Stimulated activated CD4-positive, alpha-beta T cell treated with anti-CD3 and anti-CD28 coated beads, Interleukin-12 subunit alpha, Interleukin-12 subunit beta, amount 100 ng/mL, for 4 hours (primary cell): ENCODE measurements at regions not wholly inside any gene's neighbourhood (a gene's known extent, or its start where the extent isn't known, plus 50 kb on each side); places are given as distances from the start of the nearest gene placed in this dataset.
"Not testable (repeated sequence)": the region's sequence is repeated elsewhere in the genome, so short reads cannot be mapped to it uniquely, and the experiment has no call there.

Experiments used
- DNase-seq: peaks from one replicate; pipeline ENCODE4 v3.0.0-alpha.2; 2020

DNA sequence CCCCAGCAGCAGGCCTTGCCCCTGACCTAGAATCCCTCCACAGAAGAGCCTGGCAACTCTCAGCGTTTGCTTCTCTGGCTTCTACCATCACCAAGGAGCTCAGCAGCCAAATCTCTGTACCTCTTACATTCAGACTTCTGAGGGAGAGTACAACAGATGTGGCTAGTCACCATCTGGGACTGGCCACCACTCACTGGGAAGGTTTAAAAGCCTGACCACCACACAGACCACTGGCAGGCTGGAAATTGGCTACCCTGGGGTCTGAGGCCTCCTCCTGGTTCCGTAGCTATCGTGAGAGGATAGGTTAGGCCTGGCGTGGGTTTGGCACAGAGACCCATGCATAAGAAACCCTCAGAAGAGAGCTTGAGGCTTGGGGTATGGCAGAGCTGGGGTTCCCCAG lies 478.5 kb upstream of the CADM1 start:
- no peak for DNase-seq

DNA sequence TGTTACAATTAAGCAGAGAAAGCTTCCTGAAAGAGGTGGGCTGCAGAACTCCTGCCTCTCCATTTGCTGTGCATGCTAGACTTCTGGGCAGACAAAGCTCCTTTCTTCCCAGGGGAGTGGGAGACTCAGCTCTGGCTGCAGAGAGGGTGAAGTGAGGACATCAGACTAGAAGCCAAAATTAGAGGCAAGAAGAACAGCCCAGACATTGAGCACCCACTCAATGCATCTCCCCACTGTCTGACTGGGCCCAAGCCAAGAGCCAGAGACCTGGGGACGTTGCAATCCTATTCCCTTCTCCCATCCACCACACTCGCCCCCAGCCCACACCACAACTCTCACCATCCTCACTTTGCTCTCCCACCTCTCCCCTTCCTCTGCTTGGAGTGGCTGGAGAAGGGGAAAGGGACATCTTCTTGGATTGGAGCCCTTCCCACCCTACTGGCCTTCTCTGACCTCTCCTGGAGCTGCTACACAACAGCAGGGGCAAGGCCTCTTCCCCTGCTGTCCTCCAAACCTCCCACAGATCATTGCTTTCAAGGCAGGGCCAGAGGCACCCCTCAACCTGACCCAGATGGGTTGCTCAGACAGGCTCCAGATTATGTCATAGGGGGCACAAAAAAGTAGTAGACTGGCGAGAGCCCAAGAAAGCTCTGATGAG lies 477.7 kb upstream of the CADM1 start:
- no peak for DNase-seq

DNA sequence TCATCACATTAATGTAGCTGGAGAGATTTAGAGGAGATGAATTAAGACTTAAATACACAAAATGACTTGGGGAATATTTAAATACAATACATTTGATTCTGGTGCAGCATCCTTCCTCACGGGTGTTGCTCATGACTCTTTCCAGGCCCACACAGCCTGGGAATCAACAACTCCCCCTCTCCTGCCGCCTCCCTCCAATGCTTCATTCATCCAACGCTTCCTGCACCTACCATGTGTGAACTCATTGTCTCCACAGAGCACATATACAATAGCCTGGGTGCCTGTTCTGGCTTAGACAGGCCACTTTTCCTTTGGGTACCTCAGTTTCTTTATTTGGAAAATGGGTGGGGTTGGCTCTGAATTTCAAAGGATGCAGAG lies 476.9 kb upstream of the CADM1 start:
- DNase-seq: no peak

DNA sequence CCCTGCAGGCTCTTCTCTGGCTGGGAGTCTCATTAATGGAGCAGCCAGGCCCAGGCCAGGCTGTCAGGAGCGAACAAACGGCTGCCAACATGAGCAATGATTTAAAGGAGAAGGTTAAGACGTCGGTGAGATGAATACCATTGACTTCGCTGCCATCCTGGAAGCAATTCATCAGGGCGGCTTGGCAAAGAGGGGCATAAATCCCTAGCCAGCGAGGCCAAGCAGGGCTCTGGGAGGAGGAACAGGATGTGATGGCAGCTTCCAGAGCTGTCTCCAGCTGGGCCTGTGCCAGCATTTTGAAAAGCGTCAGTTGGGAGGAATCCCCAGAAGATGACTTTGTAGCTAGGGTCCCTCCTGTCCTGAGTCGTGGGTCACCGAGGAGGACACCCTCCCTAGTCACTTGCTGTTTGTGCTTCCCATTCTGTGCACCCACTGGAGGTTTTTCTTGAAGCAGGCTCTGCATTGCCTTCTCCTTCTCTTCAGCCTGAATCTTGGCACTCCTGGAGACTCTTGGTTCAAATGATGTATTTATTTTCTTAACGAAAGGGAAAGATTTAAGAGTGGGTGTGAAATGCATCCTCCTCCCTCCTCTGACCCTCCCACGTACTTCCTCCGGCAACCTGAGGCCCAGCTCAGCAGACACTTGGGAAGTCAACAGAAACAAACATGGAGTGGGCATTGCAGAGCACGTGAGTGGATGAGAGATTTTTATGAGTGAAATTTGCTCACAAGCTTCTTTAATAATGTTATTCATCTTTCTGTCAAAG lies 476.3 kb upstream of the CADM1 start:
- DNase-seq: no peak

DNA sequence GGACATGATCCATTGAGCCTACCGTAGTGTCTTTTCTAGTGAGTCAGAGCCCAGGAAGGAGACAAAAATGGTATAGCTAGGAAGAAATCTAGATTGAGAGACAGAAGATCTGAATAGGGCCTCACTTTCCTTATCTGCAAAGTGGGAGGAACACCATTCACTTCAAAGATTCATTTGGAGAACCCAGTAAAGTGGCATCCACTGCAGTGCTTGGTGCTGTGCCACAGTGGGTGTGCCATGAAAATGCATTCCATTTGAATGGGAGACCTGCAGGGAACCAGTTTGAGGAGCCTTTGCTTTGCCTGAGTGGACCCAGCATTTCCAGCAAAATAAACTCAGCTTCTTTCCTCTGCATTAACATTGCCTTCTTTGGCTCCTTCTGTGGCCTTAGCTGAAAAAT lies 470.5 kb upstream of the CADM1 start:
- DNase-seq: no peak

DNA sequence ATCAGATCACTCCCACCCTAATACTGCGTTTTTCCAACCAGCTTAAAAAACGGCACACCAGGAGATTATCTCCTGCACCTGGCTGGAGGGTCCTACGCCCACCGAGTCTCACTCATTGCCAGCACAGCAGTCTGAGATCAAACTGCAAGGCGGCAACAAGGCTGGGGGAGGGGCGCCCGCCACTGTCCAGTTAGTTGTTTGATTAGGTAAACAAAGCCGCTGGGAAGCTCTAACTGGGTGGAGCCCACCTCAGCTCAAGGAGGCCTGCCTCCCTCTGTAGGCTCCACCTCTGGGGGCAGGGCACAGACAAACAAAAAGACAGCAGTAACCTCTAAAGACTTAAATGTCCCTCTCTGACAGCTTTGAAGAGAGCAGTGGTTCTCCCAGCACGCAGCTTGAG lies 463.0 kb upstream of the CADM1 start:
- not testable (repeated sequence) for DNase-seq

DNA sequence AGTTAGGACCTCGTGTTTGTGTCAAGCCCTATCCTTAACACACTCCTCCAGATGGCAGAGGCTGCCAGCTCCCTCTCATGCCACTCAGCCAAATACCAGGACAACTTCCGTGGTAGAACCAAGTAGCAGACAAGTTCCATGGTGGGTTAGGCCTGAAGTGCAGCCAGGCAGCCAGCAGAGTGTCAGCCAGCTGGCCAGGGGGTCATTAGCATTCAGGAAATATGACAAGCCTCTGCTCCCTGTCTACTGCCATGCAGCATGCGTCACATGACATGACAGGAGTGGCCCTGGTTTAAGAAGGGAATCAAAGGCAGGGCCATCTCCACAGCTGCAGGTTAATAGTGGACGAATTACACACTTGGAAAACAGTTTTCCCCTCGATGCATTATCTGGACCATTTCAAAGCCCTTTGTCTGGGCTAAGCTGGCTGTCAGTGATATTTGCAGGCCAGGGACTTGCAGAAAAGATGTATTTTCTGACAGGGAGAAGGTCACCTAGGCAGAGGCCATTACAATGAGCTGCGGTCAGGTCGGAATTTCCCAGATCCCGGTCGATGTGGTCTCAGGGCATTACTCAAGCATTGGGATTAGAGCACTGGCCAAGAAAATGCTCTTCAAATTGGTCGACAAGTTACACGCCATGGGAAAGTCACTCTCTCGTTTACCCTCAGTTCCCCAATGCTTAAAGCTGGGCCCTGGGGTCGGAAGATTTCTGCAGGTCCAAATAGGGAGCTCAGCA lies 461.7 kb upstream of the CADM1 start:
- DNase-seq: no peak

DNA sequence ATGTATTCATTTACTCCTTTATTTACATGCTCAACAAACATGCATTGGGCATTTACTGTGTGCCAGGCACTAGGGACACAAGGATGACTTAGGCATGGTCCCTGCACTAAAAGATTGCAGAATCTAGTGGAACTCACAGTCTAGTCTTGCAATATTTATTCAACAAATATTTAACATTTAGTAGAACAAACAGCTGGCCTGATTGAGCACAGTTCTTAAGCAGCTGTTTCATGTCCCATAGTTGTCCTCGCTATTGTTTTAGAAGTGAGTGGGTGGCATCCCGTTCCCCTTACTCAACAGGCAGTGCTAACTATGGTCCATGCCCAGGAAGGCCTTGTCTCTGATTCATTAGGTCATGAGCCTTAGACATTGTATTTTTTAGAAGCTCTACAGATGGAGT lies 459.9 kb upstream of the CADM1 start:
- no peak for DNase-seq

DNA sequence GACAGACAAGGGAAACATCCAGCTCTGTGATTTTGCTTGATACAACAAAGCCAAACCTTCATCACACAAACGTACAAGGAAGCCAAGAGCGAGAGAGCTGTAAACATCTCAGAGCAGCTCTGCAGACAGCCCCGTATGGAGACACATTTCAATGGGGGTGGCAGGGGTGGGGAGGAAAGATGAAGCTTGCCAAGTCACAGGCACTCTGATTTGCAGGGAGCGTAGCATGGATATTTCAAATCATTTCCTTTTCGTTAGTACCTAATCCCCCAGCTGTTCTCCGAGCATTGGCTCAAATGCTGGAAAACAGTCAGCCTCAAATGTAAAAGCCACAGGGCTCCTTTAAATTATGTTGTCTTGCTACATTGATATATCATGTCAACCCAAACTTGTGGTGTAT lies 458.9 kb upstream of the CADM1 start:
- no peak for DNase-seq

DNA sequence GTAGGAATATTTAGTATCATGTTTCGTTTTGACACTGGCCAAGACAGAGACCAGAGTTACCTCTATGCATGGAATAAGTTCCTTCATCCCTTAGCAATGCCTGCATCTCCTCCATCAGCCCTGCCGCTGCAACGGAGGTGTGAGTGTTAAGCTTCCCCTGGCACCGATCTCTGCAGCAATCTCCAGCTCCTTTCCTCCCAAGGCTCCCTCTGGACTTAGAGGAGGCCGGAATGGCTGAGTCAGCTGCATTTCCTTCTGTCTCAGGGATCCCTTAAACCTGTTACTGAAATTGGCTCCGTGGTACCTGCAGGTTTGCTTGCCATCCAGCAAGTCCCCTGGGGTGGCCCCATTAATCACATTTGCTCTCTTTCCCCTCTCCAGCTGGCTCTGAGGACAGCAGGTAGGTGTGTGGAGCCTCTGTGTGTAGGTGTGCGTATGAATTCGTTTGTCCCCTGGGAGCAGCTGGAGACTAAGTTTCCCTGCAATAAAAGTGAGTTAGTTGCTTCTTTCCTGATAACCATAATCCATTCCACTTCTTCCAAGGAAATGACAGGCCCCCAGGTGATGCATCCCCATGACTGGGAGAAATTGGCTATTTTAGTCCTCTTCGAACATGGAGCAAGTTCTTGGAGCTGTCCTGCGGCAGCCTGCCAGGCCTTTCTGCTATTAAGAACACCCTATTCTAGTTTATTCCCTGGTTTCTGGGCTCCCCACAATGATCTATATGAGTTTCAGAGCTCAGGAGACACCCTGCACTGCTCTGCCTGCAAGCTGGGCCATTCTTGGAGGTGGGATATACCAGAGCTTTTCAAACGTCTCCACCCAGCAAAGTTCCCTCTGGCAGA lies 457.2 kb upstream of the CADM1 start:
- DNase-seq: no peak

DNA sequence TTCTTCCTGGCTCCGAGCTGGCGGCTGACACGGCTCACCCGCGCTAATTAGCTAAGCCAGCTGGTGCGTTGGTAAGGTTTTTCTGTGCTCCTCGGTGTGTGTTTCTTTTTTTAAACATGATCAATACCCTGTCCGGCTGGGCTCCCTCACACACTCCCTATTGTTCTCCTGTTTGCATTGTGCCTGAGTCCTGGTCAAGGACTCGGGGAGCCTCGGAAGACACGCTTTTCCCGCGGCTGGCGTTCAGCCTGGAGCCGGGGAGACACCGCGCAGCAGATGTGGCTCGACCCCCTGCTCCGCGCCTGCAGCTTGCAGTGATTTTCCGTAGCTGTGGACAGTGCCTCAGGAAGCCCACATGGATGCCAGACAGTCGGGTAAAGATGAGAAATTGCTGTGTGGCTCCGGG lies 454.9 kb upstream of the CADM1 start:
- DNase-seq: no peak

DNA sequence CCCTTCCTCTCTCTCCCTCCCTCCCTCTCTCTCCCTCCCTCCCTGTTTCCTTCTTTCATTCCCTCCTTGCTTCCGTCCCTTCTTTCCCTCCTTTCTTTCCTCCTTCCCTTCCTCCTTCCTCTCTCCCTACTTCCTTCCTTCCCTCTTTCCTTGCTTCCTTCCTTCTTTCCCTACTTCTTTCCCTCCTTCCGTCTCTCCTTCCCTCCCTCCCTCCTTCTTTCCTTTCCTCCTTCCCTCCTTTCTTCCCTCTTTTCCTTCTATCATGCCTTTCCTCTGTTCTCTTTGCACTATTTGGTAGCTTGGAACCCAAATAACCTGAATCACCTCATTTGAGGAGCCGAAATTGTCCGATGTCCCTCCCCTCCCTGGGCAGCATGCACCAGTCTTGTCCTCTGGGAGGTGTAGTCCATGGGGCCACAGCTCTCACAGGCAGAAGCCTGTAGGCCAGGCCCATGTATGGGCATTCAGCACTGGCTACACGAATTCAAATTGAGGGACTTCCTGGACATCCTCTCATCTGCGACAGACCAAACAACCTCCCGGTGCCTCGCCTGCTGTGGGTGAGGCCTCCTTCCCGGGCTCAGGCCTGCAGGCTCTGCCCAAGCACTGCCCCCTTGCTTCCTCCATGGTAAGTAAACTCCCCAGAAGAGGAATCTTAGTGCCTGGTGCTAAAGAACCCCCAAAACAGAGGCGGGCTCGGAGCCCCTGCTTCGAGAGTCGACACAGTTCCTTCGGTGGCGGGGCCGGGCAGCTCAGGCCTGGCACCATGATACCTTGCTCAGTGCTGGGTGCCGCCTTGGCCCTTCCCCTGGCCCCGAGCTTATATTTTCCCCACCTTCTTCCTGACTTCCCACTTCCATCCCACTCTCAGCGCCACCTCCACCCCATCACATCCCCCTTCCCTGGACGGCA lies 454.1 kb upstream of the CADM1 start:
- no peak for DNase-seq

DNA sequence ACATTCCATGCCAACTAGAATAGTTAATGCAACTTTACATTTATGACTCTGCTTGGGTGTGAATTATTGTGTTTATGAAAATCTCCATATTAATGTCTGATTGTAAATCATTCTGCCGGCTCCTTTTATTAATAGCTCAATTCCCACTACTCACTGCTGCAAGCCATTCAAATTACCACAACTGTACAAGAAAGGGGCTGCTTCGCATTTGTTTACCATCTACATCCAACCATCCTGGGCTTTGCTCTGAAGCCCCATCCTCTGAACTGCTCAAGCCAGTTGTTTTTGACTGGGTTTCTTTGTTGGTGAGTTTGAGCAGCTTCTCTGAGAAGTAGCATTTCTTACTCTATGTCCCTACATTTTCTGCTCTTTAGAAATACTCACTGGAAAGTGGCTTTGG lies 451.6 kb upstream of the CADM1 start:
- DNase-seq: no peak

DNA sequence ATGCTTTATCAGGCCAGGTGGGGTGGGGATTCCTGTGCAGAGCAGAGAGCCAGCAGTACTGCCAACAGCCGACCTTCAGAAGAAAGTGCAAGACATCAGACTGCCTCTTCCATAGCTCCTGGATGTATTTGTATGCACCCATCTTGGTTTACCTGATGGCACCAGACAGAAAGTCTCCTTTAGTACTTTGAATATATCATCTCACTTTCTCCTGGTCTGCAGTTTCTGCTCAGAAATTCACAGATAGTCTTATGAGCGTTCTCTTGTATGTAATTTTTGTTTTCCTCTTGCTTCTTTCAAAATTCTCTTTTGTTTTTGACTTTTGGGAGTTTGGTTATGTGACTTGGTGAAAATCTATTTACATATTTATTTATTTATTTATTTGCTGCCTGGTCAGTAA lies 446.4 kb upstream of the CADM1 start:
- no peak for DNase-seq

DNA sequence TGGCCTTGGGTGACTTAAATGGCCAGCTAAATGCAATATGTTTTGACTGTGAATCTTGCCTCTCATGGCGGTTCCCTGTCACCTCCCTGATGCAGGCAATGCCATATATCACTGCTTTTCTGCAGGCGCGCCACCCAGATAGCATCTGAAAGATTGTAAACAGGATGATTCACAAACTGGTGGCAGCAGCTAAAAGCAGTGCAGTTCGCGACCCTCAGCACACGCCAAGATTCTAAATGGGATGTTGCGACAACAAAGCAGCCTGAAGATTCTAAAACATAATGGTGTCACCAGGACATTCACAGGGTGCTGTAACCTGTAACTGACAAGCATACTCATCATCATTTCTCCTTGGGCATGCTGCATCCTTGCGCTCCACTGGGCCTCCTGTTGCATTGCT lies 440.4 kb upstream of the CADM1 start:
- no peak for DNase-seq

DNA sequence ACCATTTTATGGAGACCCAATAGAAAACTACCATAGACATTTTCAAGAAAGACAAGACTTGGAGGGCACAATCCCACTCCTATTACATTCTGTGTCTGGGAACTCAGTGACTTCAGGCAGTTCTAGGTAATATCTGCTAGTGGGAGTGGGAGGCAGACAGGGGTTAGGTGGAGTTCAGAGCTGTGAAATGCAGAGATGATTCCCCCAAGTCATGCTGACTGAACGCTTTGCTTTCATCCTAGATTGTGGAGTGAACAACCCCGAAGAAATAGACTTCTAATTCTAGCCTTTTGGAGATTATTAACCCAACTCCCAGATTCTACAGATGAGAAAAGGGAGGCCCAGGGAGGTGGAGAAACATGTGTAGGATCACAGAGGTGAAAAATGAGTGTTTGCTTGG lies 437.8 kb upstream of the CADM1 start:
- DNase-seq: no peak

DNA sequence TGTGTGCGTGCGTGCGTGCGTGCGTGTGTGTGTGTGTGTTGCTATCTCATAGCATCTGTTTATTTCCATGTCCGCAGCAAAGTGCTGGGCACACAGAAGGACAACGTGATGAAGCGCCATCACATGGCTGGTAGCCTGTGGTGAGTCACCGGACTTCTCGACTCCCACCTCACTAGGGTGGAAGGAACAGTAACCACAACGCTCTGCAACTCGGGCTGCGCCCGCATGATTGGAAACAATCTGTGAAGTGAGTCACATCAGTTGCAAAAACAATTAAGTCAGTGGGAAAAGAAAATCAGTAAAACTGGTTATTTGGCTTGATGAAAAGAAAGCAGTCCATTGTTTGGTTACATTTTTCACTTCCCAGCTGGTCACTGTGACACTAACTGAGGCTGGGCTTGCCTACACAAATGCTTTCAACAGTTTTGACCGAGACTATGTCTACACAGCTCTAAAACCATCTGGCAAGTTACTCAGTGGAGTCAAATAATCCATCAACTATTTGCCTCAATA lies 437.3 kb upstream of the CADM1 start:
- DNase-seq: no peak

DNA sequence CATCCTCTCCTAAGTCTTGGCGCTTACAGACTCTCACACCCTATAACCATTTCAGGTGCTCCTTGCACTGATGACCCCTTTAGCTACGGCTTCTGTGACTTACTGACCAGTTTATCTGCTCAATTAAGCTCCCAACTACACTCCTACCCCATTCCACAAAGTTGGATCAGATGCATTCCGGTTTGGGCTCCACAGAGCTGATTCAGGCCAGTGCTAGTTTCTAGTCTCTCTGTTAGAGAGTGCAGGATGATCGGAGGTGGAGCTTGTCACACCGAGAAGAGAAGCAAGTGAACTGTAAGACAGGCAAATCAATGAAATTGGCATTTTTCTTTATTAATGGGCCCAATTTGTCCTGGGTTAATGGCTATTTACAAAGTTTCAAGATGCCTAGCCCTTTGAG lies 436.8 kb upstream of the CADM1 start:
- no peak for DNase-seq

DNA sequence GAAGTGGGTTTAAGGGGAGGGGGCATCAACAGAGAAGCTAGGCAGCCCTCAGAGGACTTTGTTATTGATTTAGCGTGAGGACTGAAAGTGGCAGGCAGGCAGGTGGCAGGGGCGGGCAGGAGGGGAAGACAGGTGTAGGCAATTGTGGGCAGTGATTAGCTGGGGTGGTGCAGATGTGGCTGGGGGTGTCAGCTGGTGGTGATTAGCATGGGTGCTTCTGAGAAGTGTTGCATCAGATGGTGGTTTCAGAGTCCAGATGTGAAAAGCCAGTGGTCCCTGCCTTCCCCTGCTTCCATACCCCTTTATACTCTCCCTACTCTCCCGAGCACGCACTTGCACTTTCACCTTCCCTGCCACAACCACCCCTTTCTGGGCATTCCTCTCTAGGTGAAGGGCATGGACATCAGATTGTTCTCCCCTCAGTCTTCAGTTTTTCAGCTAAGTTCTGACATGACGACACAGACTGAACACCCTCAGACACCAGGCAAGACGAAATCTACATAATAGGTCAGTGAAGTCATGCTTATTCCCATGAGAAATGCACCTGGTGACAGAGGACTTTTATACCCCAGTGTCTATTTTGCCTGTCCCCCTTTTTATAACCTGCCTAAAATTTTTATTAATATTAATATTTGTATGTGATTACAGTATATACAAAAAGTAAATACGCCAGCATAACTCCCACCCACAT lies 435.7 kb upstream of the CADM1 start:
- DNase-seq: no peak

DNA sequence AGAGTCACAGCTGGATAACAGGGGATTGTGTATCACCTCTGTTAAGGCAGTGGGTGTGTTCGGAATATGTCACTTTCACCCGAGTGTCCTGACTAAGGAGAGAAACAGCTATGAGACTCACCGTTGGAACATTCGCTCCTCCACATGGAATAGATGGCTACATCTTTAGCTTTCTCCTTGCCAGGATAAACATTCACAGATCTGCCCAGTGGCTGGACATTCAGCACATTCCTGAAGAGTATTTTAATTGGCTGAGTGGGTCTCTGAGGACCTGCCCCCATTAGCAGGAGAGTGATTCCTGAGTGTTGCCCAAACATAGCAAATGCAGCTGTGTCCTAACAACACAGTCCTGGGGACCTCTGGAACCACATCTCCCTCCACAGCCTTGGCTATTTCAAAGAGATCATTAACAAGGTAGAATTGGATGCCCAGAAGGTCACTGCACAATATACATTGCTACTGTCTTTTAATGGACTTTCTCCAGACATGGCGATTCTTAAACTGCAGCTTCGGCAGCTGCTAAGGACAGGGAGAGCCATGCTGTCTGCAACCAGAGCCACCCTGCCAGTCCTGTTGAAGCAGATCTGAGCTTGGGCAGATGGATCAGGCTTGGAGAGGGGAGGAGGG lies 435.0 kb upstream of the CADM1 start:
- no peak for DNase-seq

DNA sequence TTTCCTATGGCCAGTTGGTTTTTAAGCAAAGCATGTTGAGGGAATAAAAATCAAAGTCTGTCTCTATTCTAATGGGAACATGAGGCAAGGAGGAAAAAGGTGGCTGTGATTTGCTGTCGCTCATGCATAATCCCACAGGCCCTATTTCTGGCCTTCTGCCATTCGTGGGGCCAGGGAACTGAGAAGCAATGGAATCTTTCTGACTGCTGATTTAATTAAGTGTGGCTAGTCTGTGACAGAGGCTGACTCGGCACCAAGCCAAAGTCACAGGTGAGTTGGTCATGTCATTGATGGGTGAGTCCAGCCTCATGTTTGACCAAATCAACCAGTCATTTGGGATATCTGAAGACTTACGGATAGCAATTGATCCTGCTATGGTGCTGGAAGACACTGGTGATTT lies 429.3 kb upstream of the CADM1 start:
- no peak for DNase-seq
